ENCODE measurements at regions not wholly inside any gene's neighbourhood (a gene's known extent, or its start where the extent isn't known, plus 50 kb on each side); places are given as distances from the start of the nearest gene placed in this dataset.

- Mint-ChIP-seq H3K36me3 (ENCODE audit: low read depth) (no peaks in the 10 kb centered on the region), H3K4me3 (no peak overlapping the region), H3K27ac (peak overlapping the region; percentile 14; the same call in 1 of the 2 replicates), H3K27me3 (ENCODE audit: insufficient read depth, low read depth, poor library complexity) (no peaks in the 10 kb centered on the region), H3K4me1 (peaks cover 9% of the 10 kb centered on the region; the same call in 2 of the 3 replicates), H3K9me3 (no peaks in the 10 kb centered on the region; the same call in 2 of the 3 replicates)
- Histone ChIP-seq H3K4me3 (no peak overlapping the region), H3K27me3 (ENCODE audit: insufficient read depth) (no peaks in the 10 kb centered on the region), H3K4me2 (no peak overlapping the region), H2AFZ (no peak overlapping the region), H3K9me2 (ENCODE audit: insufficient read depth) (no peaks in the 10 kb centered on the region), H3K4me1 (ENCODE audit: insufficient read depth) (peaks cover 6% of the 10 kb centered on the region; the same call in 1 of the 2 replicates), H3K36me3 (ENCODE audit: insufficient read depth) (no peaks in the 10 kb centered on the region), H3K27ac (ENCODE audit: low read depth) (no peak overlapping the region), H3K79me2 (replicated peaks; ENCODE audit: insufficient read depth) (no peaks in the 10 kb centered on the region), H3F3A (replicated peaks; ENCODE audit: low read depth) (no peaks in the 10 kb centered on the region), H4K20me1 (replicated peaks; ENCODE audit: insufficient read depth) (no peaks in the 10 kb centered on the region; the same call in 1 of the 2 replicates)
- ATAC-seq = no peak
- no peak for DNase-seq (ENCODE audit: low spot score)
- no peak for TF ChIP-seq POLR2AphosphoS5 (IDR thresholded peaks at IDR 0.05; ENCODE audit: low read depth)
- no peak for TF ChIP-seq NANOG (IDR thresholded peaks at IDR 0.05; ENCODE audit: borderline replicate concordance)
- TF ChIP-seq CREB1 (CRISPR knock-in tag; IDR thresholded peaks at IDR 0.05; ENCODE audit: low read depth) = no peak
- TF ChIP-seq, protein P1, sequence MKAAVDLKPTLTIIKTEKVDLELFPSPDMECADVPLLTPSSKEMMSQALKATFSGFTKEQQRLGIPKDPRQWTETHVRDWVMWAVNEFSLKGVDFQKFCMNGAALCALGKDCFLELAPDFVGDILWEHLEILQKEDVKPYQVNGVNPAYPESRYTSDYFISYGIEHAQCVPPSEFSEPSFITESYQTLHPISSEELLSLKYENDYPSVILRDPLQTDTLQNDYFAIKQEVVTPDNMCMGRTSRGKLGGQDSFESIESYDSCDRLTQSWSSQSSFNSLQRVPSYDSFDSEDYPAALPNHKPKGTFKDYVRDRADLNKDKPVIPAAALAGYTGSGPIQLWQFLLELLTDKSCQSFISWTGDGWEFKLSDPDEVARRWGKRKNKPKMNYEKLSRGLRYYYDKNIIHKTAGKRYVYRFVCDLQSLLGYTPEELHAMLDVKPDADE (IDR thresholded peaks at IDR 0.05) = no peak
- TF ChIP-seq ZNF462 (CRISPR knock-in tag; IDR thresholded peaks at IDR 0.05) = no peak
- TF ChIP-seq EZH2phosphoT487 (IDR thresholded peaks at IDR 0.05; ENCODE audit: unreplicated experiment) = no peak
- TF ChIP-seq EZH2 (IDR thresholded peaks at IDR 0.05; ENCODE audit: low read depth, unreplicated experiment) = no peak
- TF ChIP-seq, protein P2, sequence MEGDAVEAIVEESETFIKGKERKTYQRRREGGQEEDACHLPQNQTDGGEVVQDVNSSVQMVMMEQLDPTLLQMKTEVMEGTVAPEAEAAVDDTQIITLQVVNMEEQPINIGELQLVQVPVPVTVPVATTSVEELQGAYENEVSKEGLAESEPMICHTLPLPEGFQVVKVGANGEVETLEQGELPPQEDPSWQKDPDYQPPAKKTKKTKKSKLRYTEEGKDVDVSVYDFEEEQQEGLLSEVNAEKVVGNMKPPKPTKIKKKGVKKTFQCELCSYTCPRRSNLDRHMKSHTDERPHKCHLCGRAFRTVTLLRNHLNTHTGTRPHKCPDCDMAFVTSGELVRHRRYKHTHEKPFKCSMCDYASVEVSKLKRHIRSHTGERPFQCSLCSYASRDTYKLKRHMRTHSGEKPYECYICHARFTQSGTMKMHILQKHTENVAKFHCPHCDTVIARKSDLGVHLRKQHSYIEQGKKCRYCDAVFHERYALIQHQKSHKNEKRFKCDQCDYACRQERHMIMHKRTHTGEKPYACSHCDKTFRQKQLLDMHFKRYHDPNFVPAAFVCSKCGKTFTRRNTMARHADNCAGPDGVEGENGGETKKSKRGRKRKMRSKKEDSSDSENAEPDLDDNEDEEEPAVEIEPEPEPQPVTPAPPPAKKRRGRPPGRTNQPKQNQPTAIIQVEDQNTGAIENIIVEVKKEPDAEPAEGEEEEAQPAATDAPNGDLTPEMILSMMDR (conservative IDR thresholded peaks at IDR 0.05; ENCODE audit: low read depth in 2 of 2) = no peak
- TF ChIP-seq STAT1 (IDR thresholded peaks at IDR 0.05; ENCODE audit: unreplicated experiment) = no peak
- TF ChIP-seq ZNF114 (CRISPR knock-in tag; IDR thresholded peaks at IDR 0.05) = no peak
- no peak for TF ChIP-seq JUNB (IDR thresholded peaks at IDR 0.05; ENCODE audit: unreplicated experiment)
- no peak for TF ChIP-seq REST (IDR thresholded peaks at IDR 0.05; ENCODE audit: unreplicated experiment)
- TF ChIP-seq ZNF331 (CRISPR knock-in tag; IDR thresholded peaks at IDR 0.05; ENCODE audit: low read depth) = no peak
These were observed 86.5 kb upstream of the ZC3H12A start for GRCh38 chr1:37387854-37388253.
